GM12878 (cell line): ENCODE measurements at regions not wholly inside any gene's neighbourhood (a gene's known extent, or its start where the extent isn't known, plus 50 kb on each side); places are given as distances from the start of the nearest gene placed in this dataset.

ENCODE experiments used
- ATAC-seq: fragments of 200-7000 bp; cut with Tn5 transposase; 3 replicates; pipeline ENCODE4 v1.9.1; 2020; ENCODE audit warnings: mild to moderate bottlenecking, moderate library complexity
- BruUV-seq: library from RNA; stranded (reverse); fragments of 400-500 nt; replicated peaks from 2 replicates; lab custom pipeline; 2021; lab: Mats Ljungman, UMichigan
- CTCF ChIA-PET: fragments of 300-600 bp; sonication (Branson Sonifier 250); formaldehyde crosslinking; extraction: SDS; loops from one replicate; lab custom pipeline; 2021; ENCODE audit warnings: inconsistent platforms; lab: Yijun Ruan, JAX
- POLR2A ChIA-PET: fragments of 350-600 bp; formaldehyde crosslinking; extraction: SDS; loops from one replicate; lab custom pipeline; 2021; ENCODE audit warnings: inconsistent platforms; lab: Charles Lee
- RAD21 ChIA-PET: fragments of 300-600 bp; sonication (Branson Sonifier 250); formaldehyde crosslinking; loops from one replicate; lab custom pipeline; 2023; ENCODE audit warnings: antibody characterized with exemption; ENCODE audit not compliant: unreplicated experiment; lab: Charles Lee
- SMC1A ChIA-PET: fragments of 300-600 bp; sonication (Branson Sonifier 250); formaldehyde crosslinking; loops from one replicate; lab custom pipeline; 2023; ENCODE audit not compliant: unreplicated experiment, uncharacterized antibody; lab: Charles Lee
- DNase-seq: peaks from one replicate; pipeline ENCODE4 v3.0.0-alpha.2; 2011; ENCODE audit warnings: low read depth, low spot score
- FAIRE-seq: peaks from 3 replicates; lab custom pipeline; 2011; peaks lifted over from hg19 to GRCh38; lab: Jason Lieb, UNC
- H2AFZ ChIP-seq: 2 replicates; pipeline ENCODE4 v1.6.0; 2011; ENCODE audit warnings: low read depth, low read length, control low read depth; ENCODE audit not compliant: control insufficient read depth
- H3K27ac ChIP-seq: 2 replicates; pipeline ENCODE4 v1.5.1; 2011; ENCODE audit warnings: control low read depth; ENCODE audit not compliant: control insufficient read depth, insufficient read depth
- H3K27me3 ChIP-seq, 2 experiments: replicated peaks in 1 of 2; 2 replicates each; pipeline versions ENCODE4 v1.6.0 to v1.6.1; 2011; ENCODE audit warnings: low read length in 1 of 2; ENCODE audit not compliant: control insufficient read depth in 2 of 2, insufficient read depth in 2 of 2
- H3K36me3 ChIP-seq, 2 experiments: 2 replicates each; pipeline ENCODE4 v1.5.1; 2011; ENCODE audit warnings: low read length in 1 of 2; ENCODE audit not compliant: control insufficient read depth in 2 of 2, insufficient read depth in 2 of 2
- H3K4me1 ChIP-seq: 2 replicates; pipeline ENCODE4 v1.6.1; 2011; ENCODE audit warnings: mild to moderate bottlenecking, low read length, moderate library complexity, mixed read lengths; ENCODE audit not compliant: control insufficient read depth, insufficient read depth
- H3K4me2 ChIP-seq: 2 replicates; pipeline ENCODE4 v1.6.0; 2011; ENCODE audit warnings: control low read depth; ENCODE audit not compliant: control insufficient read depth, insufficient read depth
- H3K4me3 ChIP-seq: fragments of 200-600 bp; sonication (generic); 2 replicates; pipeline ENCODE4 v1.5.1; 2016
- H3K79me2 ChIP-seq: 2 replicates; pipeline ENCODE4 v1.6.0; 2011; ENCODE audit warnings: low read length; ENCODE audit not compliant: control insufficient read depth, insufficient read depth
- H3K9ac ChIP-seq: 2 replicates; pipeline ENCODE4 v1.8.0; 2011; ENCODE audit warnings: low read length, control low read depth, mixed read lengths; ENCODE audit not compliant: control insufficient read depth, insufficient read depth
- H3K9me3 ChIP-seq: replicated peaks from 3 replicates; pipeline ENCODE4 v1.5.1; 2011; ENCODE audit warnings: mild to moderate bottlenecking, low read length; ENCODE audit not compliant: control insufficient read depth, insufficient read depth
- H4K20me1 ChIP-seq: 2 replicates; pipeline ENCODE4 v1.6.0; 2011; ENCODE audit not compliant: control insufficient read depth, insufficient read depth
- ATF7 ChIP-seq: fragments of 450-650 bp; IDR thresholded peaks from 2 replicates; pipeline ENCODE4 v1.6.1; 2016; ENCODE audit warnings: low read depth, mild to moderate bottlenecking
- BHLHE40 ChIP-seq, 2 experiments: fragments of 450-650 bp in 1 of 2; IDR thresholded peaks; 2 replicates each; pipeline ENCODE4 v1.6.1; 2011 to 2017; ENCODE audit warnings: low read depth in 2 of 2, borderline replicate concordance in 1 of 2, improper control_type of control experiment in 1 of 2, low read length in 1 of 2, mild to moderate bottlenecking in 1 of 2
- BMI1 ChIP-seq: fragments of 450-650 bp; IDR thresholded peaks from 2 replicates; pipeline ENCODE4 v1.6.1; 2016; ENCODE audit warnings: mild to moderate bottlenecking, moderate library complexity, borderline replicate concordance
- DPF2 ChIP-seq: fragments of 450-650 bp; IDR thresholded peaks from 2 replicates; pipeline ENCODE4 v1.6.1; 2017; ENCODE audit warnings: mild to moderate bottlenecking
- EP300 ChIP-seq, 2 experiments: fragments of 150-350 bp in 1 of 2; IDR thresholded peaks; 2 replicates each; pipeline ENCODE4 v1.6.1; 2011 to 2012; ENCODE audit warnings: low read depth in 2 of 2, low read length in 2 of 2, borderline replicate concordance in 1 of 2, improper control_type of control experiment in 1 of 2, inconsistent platforms in 1 of 2; ENCODE audit not compliant: control insufficient read depth in 1 of 2
- IKZF1 ChIP-seq: fragments of 450-650 bp; conservative IDR thresholded peaks from 2 replicates; pipeline ENCODE4 v1.6.1; 2017; ENCODE audit warnings: antibody characterized with exemption, mild to moderate bottlenecking
- MEF2B ChIP-seq: fragments of 450-650 bp; IDR thresholded peaks from 2 replicates; pipeline ENCODE4 v1.6.1; 2018; ENCODE audit warnings: mild to moderate bottlenecking, moderate library complexity; ENCODE audit not compliant: partially characterized antibody, poor library complexity, severe bottlenecking
- MTA2 ChIP-seq: fragments of 450-650 bp; IDR thresholded peaks from 2 replicates; pipeline ENCODE4 v1.6.1; 2016; ENCODE audit warnings: low read depth, mild to moderate bottlenecking, moderate library complexity
- NBN ChIP-seq: fragments of 450-650 bp; IDR thresholded peaks from 2 replicates; pipeline ENCODE4 v1.6.1; 2016
- RAD51 ChIP-seq: fragments of 450-650 bp; IDR thresholded peaks from 2 replicates; pipeline ENCODE4 v1.6.1; 2016; ENCODE audit warnings: moderate library complexity, mild to moderate bottlenecking, inconsistent platforms
- RUNX3 ChIP-seq: IDR thresholded peaks from 2 replicates; pipeline ENCODE4 v1.6.1; 2012; ENCODE audit warnings: low read length, inconsistent platforms
- ZNF384 ChIP-seq: IDR thresholded peaks from 2 replicates; pipeline ENCODE4 v1.6.1; 2012; ENCODE audit warnings: low read depth, mild to moderate bottlenecking, low read length, improper control_type of control experiment, borderline replicate concordance
- ZZZ3 ChIP-seq: IDR thresholded peaks from 2 replicates; pipeline ENCODE4 v1.6.1; 2011; ENCODE audit warnings: low read depth; ENCODE audit not compliant: control insufficient read depth, insufficient read length
- WGBS: methylation state at CpG from one replicate; pipeline ENCODE4 v1.1.6; 2016; ENCODE audit warnings: low lambda C conversion rate; ENCODE audit not compliant: insufficient replicate concordance, insufficient coverage; ENCODE audit errors: missing lambda C conversion rate; 5-methylcytosine and 5-hydroxymethylcytosine counted together
- in situ Hi-C: fragments of 300-500 bp; cut with MboI; formaldehyde crosslinking; loops from 9 replicates; pipeline ENCODE4 v1.14.3; 2018; ENCODE audit warnings: mixed read lengths
- intact Hi-C: fragments of 100-400 bp; cut with micrococcal nuclease; formaldehyde crosslinking; loops from one replicate; pipeline ENCODE4 v1.14.2; 2022; ENCODE audit not compliant: unreplicated experiment
- TF ChIP-seq, protein P1 (sequence below): fragments of 450-650 bp; IDR thresholded peaks from 2 replicates; pipeline ENCODE4 v1.6.1; 2016; ENCODE audit warnings: mild to moderate bottlenecking
- TF ChIP-seq, protein P2 (sequence below): fragments of 450-650 bp; IDR thresholded peaks from 2 replicates; pipeline ENCODE4 v1.6.1; 2016; ENCODE audit warnings: mild to moderate bottlenecking
- TF ChIP-seq, protein P3 (sequence below): fragments of 450-650 bp; conservative IDR thresholded peaks from 2 replicates; pipeline ENCODE4 v1.6.1; 2017; ENCODE audit warnings: mild to moderate bottlenecking, moderate library complexity

- Histone ChIP-seq H3K36me3 (no peaks in the 10 kb centered on the region), H2AFZ (no peak overlapping the region), H3K27ac (no peak overlapping the region), H4K20me1 (no peaks in the 10 kb centered on the region), H3K27me3 (peaks cover 0 to 5% of the 10 kb centered on the region in 2 experiments; a peak in 3 of 4 replicates)
- BruUV-seq, result no TSS peak
- WGBS, result 2% methylated on average over 5 of the region's 5 CpGs
- in situ Hi-C loops (no loop called here), intact Hi-C loops (no loop called here)
- no peak for TF ChIP-seq ZZZ3
- TF ChIP-seq, protein P1, sequence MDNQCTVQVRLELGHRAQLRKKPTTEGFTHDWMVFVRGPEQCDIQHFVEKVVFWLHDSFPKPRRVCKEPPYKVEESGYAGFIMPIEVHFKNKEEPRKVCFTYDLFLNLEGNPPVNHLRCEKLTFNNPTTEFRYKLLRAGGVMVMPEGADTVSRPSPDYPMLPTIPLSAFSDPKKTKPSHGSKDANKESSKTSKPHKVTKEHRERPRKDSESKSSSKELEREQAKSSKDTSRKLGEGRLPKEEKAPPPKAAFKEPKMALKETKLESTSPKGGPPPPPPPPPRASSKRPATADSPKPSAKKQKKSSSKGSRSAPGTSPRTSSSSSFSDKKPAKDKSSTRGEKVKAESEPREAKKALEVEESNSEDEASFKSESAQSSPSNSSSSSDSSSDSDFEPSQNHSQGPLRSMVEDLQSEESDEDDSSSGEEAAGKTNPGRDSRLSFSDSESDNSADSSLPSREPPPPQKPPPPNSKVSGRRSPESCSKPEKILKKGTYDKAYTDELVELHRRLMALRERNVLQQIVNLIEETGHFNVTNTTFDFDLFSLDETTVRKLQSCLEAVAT, result no peak
- peak; percentile 43; the same call in 1 of the 2 replicates for TF ChIP-seq BMI1
- no peak for TF ChIP-seq ZNF384
- TF ChIP-seq NBN, result 0 out of 2 replicates have a peak, but pooled peaks have one; percentile 32
- TF ChIP-seq BHLHE40 (IDR thresholded peaks at IDR 0.05; ENCODE audit: borderline replicate concordance in 1 of 2, low read depth in 2 of 2, low read length in 1 of 2), result peak; percentile 19 to 54; a peak in 1 of 4 replicates
- no peak for TF ChIP-seq EP300 (IDR thresholded peaks at IDR 0.05; ENCODE audit: borderline replicate concordance in 1 of 2, control insufficient read depth in 1 of 2, low read depth in 2 of 2, low read length in 2 of 2)
- peak; percentile 70; the same call in 1 of the 2 replicates for TF ChIP-seq RAD51
- TF ChIP-seq DPF2, result 0 out of 2 replicates have a peak, but pooled peaks have one; percentile 33
- 0 out of 2 replicates have a peak, but pooled peaks have one; percentile 15 for TF ChIP-seq IKZF1
- TF ChIP-seq MTA2, result peak; percentile 47; the same call in 1 of the 2 replicates
- TF ChIP-seq, protein P2, sequence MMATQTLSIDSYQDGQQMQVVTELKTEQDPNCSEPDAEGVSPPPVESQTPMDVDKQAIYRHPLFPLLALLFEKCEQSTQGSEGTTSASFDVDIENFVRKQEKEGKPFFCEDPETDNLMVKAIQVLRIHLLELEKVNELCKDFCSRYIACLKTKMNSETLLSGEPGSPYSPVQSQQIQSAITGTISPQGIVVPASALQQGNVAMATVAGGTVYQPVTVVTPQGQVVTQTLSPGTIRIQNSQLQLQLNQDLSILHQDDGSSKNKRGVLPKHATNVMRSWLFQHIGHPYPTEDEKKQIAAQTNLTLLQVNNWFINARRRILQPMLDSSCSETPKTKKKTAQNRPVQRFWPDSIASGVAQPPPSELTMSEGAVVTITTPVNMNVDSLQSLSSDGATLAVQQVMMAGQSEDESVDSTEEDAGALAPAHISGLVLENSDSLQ, result peak; percentile 71; the same call in 1 of the 2 replicates
- TF ChIP-seq, protein P3, sequence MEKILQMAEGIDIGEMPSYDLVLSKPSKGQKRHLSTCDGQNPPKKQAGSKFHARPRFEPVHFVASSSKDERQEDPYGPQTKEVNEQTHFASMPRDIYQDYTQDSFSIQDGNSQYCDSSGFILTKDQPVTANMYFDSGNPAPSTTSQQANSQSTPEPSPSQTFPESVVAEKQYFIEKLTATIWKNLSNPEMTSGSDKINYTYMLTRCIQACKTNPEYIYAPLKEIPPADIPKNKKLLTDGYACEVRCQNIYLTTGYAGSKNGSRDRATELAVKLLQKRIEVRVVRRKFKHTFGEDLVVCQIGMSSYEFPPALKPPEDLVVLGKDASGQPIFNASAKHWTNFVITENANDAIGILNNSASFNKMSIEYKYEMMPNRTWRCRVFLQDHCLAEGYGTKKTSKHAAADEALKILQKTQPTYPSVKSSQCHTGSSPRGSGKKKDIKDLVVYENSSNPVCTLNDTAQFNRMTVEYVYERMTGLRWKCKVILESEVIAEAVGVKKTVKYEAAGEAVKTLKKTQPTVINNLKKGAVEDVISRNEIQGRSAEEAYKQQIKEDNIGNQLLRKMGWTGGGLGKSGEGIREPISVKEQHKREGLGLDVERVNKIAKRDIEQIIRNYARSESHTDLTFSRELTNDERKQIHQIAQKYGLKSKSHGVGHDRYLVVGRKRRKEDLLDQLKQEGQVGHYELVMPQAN, result no peak
- peak; percentile 19; the same call in 1 of the 2 replicates for TF ChIP-seq RUNX3
- TF ChIP-seq MEF2B, result peak; percentile 56
- TF ChIP-seq ATF7, result peak; percentile 30; the same call in 1 of the 2 replicates
- TF ChIP-seq, all 136 proteins: peak for 11
- Histone ChIP-seq H3K4me3 (no peak overlapping the region), H3K4me1 (no peaks in the 10 kb centered on the region), H3K4me2 (no peak overlapping the region), H3K79me2 (no peaks in the 10 kb centered on the region), H3K9me3 (no peaks in the 10 kb centered on the region), H3K9ac (no peak overlapping the region)
- CTCF ChIA-PET, result interaction anchor here (0.5 to 1.8 kb wide), 3 partner anchors 48 to 277 kb away, joined by 3 to 5 read pairs (median 3); no protein-coding TSS in a partner anchor
- SMC1A ChIA-PET, result interaction anchor here (1.0 kb wide), 1 partner anchor 50 kb away, joined by 3 read pairs; no protein-coding TSS in a partner anchor
- RAD21 ChIA-PET, result no interaction called here
- FAIRE-seq (no peak), ATAC-seq (peak; percentile 52), DNase-seq (no peak)
- POLR2A ChIA-PET, result no interaction called here
Observed at GRCh38 chr14:76595266-76595665, 166.0 kb upstream of the VASH1 start.
